ENCODE measurements at regions not wholly inside any gene's neighbourhood (a gene's known extent, or its start where the extent isn't known, plus 50 kb on each side); places are given as distances from the start of the nearest gene placed in this dataset.

DNA sequence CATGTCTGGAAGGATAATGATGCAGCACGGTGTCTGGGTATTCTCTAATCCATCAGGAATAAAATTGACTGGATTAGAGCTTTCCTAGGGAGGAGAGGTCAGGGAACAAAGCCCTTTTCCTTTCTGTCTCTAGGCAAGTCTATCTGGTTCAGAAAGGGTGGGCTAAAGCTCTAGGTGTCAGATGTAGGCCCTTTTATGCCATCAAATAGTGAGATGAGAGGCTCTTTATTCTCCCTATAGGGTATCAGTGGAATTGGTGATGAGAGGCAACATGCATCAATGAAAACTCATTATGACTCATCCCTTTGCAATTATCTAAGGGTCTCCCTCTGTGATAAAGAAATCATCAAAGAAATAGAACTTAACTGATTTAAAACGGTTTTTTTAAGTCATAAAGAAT lies 328.0 kb upstream of the CRIM1 start:
- TF ChIP-seq, protein P1, sequence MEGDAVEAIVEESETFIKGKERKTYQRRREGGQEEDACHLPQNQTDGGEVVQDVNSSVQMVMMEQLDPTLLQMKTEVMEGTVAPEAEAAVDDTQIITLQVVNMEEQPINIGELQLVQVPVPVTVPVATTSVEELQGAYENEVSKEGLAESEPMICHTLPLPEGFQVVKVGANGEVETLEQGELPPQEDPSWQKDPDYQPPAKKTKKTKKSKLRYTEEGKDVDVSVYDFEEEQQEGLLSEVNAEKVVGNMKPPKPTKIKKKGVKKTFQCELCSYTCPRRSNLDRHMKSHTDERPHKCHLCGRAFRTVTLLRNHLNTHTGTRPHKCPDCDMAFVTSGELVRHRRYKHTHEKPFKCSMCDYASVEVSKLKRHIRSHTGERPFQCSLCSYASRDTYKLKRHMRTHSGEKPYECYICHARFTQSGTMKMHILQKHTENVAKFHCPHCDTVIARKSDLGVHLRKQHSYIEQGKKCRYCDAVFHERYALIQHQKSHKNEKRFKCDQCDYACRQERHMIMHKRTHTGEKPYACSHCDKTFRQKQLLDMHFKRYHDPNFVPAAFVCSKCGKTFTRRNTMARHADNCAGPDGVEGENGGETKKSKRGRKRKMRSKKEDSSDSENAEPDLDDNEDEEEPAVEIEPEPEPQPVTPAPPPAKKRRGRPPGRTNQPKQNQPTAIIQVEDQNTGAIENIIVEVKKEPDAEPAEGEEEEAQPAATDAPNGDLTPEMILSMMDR (IDR thresholded peaks at IDR 0.05; ENCODE audit: insufficient read depth, low read depth, low read length) = no peak
- no peak for TF ChIP-seq EZH2 (IDR thresholded peaks at IDR 0.05; ENCODE audit: insufficient read depth, low read length)
